ENCODE measurements at regions not wholly inside any gene's neighbourhood (a gene's known extent, or its start where the extent isn't known, plus 50 kb on each side); places are given as distances from the start of the nearest gene placed in this dataset.
"Not testable (repeated sequence)": the region's sequence is repeated elsewhere in the genome, so short reads cannot be mapped to it uniquely, and the experiment has no call there.

DNA sequence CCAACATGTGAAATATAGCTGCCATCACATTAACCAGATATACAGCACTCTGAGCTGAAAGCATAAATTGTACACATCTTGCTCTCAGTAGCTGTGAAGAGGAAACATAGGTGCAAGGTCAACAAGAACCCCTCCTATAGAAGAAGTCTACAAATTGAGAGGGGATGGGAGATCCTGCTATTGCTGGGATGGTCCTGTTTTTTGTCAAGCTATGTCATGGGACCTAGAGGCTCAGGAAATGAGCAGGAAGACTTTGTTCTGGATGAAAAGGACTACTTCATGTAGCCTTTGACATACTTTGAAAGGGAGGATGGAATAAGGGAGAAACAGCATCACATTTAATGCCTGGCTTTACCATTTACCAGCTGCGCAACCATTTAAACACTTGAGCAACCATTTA lies 688.8 kb downstream of the TTLL7 start:
- not testable (repeated sequence) for H4K91ac ChIP-seq (ENCODE audit: low read depth, low read length, poor library complexity); H3K4ac ChIP-seq (ENCODE audit: low read length); H3K27ac ChIP-seq (replicated peaks; ENCODE audit: low read length); H3K9ac ChIP-seq (ENCODE audit: low read depth, low read length, poor library complexity); H3K36me3 ChIP-seq (replicated peaks in 1 of 2; ENCODE audit: control insufficient read depth in 2 of 2, insufficient read depth in 2 of 2, low read length in 2 of 2); H2BK5ac ChIP-seq (ENCODE audit: low read length); H3K14ac ChIP-seq (ENCODE audit: low read length); H3K79me1 ChIP-seq (ENCODE audit: low read depth, low read length); H3K18ac ChIP-seq (ENCODE audit: low read length); H2AFZ ChIP-seq (ENCODE audit: low read length); H3K4me1 ChIP-seq (ENCODE audit: control insufficient read depth in 2 of 2, insufficient read depth in 1 of 2, low read depth in 1 of 2, low read length in 2 of 2); H3K27me3 ChIP-seq (ENCODE audit: control insufficient read depth in 3 of 3, insufficient read depth in 3 of 3, low read depth in 1 of 3, low read length in 3 of 3); H2BK120ac ChIP-seq (ENCODE audit: low read depth, low read length); H2BK15ac ChIP-seq (ENCODE audit: low read length); H3K4me3 ChIP-seq (ENCODE audit: low read length in 2 of 2); H3K4me2 ChIP-seq (ENCODE audit: insufficient read depth, low read length, poor library complexity, severe bottlenecking); H2AK5ac ChIP-seq (ENCODE audit: low read depth, low read length); H3K23ac ChIP-seq (ENCODE audit: low read depth, low read length, poor library complexity); DNase-seq (ENCODE audit: low spot score); H3K9me3 ChIP-seq (replicated peaks in 1 of 2; ENCODE audit: control insufficient read depth in 2 of 2, insufficient read depth in 1 of 2, low read depth in 1 of 2, low read length in 2 of 2); H2BK12ac ChIP-seq (ENCODE audit: low read length); H4K8ac ChIP-seq (ENCODE audit: low read depth, low read length)
- whole genome bisulfite sequencing, 2 donors (ENCODE audit: extremely low coverage in 2 of 2, insufficient read length in 2 of 2, insufficient replicate concordance in 1 of 2): no CpG with 5 or more reads among the region's 1 CpG

DNA sequence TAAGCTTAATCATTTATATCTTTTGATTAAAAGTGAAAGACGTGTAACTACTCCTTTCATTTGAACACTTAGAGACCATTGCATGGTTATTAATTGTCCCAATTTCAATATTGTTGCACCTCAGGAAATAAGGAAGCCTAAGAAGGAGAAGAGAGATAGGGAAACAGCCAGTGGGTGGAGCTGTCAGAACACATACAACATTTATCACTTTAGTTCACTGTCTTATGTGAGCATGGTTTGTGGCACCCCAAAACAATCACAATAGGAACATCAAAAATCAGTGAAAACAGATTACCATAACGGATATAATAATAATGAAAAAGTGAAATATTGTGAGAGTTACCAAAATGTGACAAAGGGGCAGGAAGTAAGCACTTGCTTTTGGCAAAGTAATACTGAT lies 689.9 kb downstream of the TTLL7 start:
- WGBS, 2 donors (ENCODE audit: extremely low coverage in 2 of 2, insufficient read length in 2 of 2, insufficient replicate concordance in 1 of 2): no CpG with 5 or more reads among the region's 2 CpGs
- H3K4me2 ChIP-seq (ENCODE audit: insufficient read depth, low read length, poor library complexity, severe bottlenecking); H3K9ac ChIP-seq (ENCODE audit: low read depth, low read length, poor library complexity); H4K91ac ChIP-seq (ENCODE audit: low read depth, low read length, poor library complexity); H3K14ac ChIP-seq (ENCODE audit: low read length); H3K27ac ChIP-seq (replicated peaks; ENCODE audit: low read length); H2BK120ac ChIP-seq (ENCODE audit: low read depth, low read length); H2AK5ac ChIP-seq (ENCODE audit: low read depth, low read length); DNase-seq (ENCODE audit: low spot score); H3K4ac ChIP-seq (ENCODE audit: low read length); H3K4me1 ChIP-seq (ENCODE audit: control insufficient read depth in 2 of 2, insufficient read depth in 1 of 2, low read depth in 1 of 2, low read length in 2 of 2); H4K8ac ChIP-seq (ENCODE audit: low read depth, low read length); H2BK5ac ChIP-seq (ENCODE audit: low read length); H3K79me1 ChIP-seq (ENCODE audit: low read depth, low read length); H3K36me3 ChIP-seq (replicated peaks in 1 of 2; ENCODE audit: control insufficient read depth in 2 of 2, insufficient read depth in 2 of 2, low read length in 2 of 2); H2BK12ac ChIP-seq (ENCODE audit: low read length); H2BK15ac ChIP-seq (ENCODE audit: low read length); H3K9me3 ChIP-seq (replicated peaks in 1 of 2; ENCODE audit: control insufficient read depth in 2 of 2, insufficient read depth in 1 of 2, low read depth in 1 of 2, low read length in 2 of 2); H3K27me3 ChIP-seq (ENCODE audit: control insufficient read depth in 3 of 3, insufficient read depth in 3 of 3, low read depth in 1 of 3, low read length in 3 of 3); H2AFZ ChIP-seq (ENCODE audit: low read length); H3K18ac ChIP-seq (ENCODE audit: low read length); H3K4me3 ChIP-seq (ENCODE audit: low read length in 2 of 2); H3K23ac ChIP-seq (ENCODE audit: low read depth, low read length, poor library complexity): not testable (repeated sequence)

DNA sequence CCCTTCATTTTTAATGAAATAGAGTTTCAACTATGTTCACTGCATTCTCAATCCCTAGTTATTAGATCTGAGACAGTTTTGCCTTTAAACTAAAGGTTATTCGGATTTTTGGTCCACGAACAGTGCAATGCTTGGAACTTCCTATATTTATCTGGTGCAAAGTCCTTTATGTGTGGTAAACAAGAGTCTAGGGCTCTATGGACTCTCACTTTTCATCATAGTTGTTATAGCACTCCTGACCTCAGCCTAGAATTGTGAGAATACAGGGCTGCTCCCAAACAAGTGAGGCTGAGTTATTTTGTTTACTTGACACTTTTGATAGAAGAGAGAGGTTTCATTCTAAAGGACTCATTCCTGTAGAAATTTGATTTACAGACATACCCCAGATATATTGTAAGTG lies 692.1 kb downstream of the TTLL7 start:
- H3K4me1 ChIP-seq (ENCODE audit: control insufficient read depth in 2 of 2, insufficient read depth in 1 of 2, low read depth in 1 of 2, low read length in 2 of 2); H2BK12ac ChIP-seq (ENCODE audit: low read length); H3K14ac ChIP-seq (ENCODE audit: low read length); H3K23ac ChIP-seq (ENCODE audit: low read depth, low read length, poor library complexity); H3K18ac ChIP-seq (ENCODE audit: low read length); H3K79me1 ChIP-seq (ENCODE audit: low read depth, low read length); H4K8ac ChIP-seq (ENCODE audit: low read depth, low read length); H2BK15ac ChIP-seq (ENCODE audit: low read length); H3K27me3 ChIP-seq (ENCODE audit: control insufficient read depth in 3 of 3, insufficient read depth in 3 of 3, low read depth in 1 of 3, low read length in 3 of 3); H3K9me3 ChIP-seq (replicated peaks in 1 of 2; ENCODE audit: control insufficient read depth in 2 of 2, insufficient read depth in 1 of 2, low read depth in 1 of 2, low read length in 2 of 2); H3K9ac ChIP-seq (ENCODE audit: low read depth, low read length, poor library complexity); H3K36me3 ChIP-seq (replicated peaks in 1 of 2; ENCODE audit: control insufficient read depth in 2 of 2, insufficient read depth in 2 of 2, low read length in 2 of 2); H2AK5ac ChIP-seq (ENCODE audit: low read depth, low read length); DNase-seq (ENCODE audit: low spot score); H2BK5ac ChIP-seq (ENCODE audit: low read length); H3K4ac ChIP-seq (ENCODE audit: low read length); H2AFZ ChIP-seq (ENCODE audit: low read length); H2BK120ac ChIP-seq (ENCODE audit: low read depth, low read length); H3K4me2 ChIP-seq (ENCODE audit: insufficient read depth, low read length, poor library complexity, severe bottlenecking); H3K27ac ChIP-seq (replicated peaks; ENCODE audit: low read length); H4K91ac ChIP-seq (ENCODE audit: low read depth, low read length, poor library complexity); H3K4me3 ChIP-seq (ENCODE audit: low read length in 2 of 2): not testable (repeated sequence)
- no CpG with 5 or more reads among the region's 2 CpGs for WGBS, 2 donors (ENCODE audit: extremely low coverage in 2 of 2, insufficient read length in 2 of 2, insufficient replicate concordance in 1 of 2)

GRCh38 chr1:83295594-83295993 lies 703.3 kb downstream of the TTLL7 start:
- not testable (repeated sequence) for H3K23ac ChIP-seq (ENCODE audit: low read depth, low read length, poor library complexity)
- WGBS, 2 donors (ENCODE audit: extremely low coverage in 2 of 2, insufficient read length in 2 of 2, insufficient replicate concordance in 1 of 2): no CpG with 5 or more reads among the region's 1 CpG

More at GRCh38 chr1:83295594-83295993, 703.3 kb downstream of the TTLL7 start:
- not testable (repeated sequence) for H3K27ac ChIP-seq (replicated peaks; ENCODE audit: low read length); H3K14ac ChIP-seq (ENCODE audit: low read length); H3K4me3 ChIP-seq (ENCODE audit: low read length in 2 of 2); H2AK5ac ChIP-seq (ENCODE audit: low read depth, low read length); H2BK12ac ChIP-seq (ENCODE audit: low read length); H3K18ac ChIP-seq (ENCODE audit: low read length); DNase-seq (ENCODE audit: low spot score); H2BK5ac ChIP-seq (ENCODE audit: low read length); H3K79me1 ChIP-seq (ENCODE audit: low read depth, low read length); H3K4me1 ChIP-seq (ENCODE audit: control insufficient read depth in 2 of 2, insufficient read depth in 1 of 2, low read depth in 1 of 2, low read length in 2 of 2); H3K4ac ChIP-seq (ENCODE audit: low read length); H3K9ac ChIP-seq (ENCODE audit: low read depth, low read length, poor library complexity); H2AFZ ChIP-seq (ENCODE audit: low read length); H2BK120ac ChIP-seq (ENCODE audit: low read depth, low read length); H3K36me3 ChIP-seq (replicated peaks in 1 of 2; ENCODE audit: control insufficient read depth in 2 of 2, insufficient read depth in 2 of 2, low read length in 2 of 2); H4K8ac ChIP-seq (ENCODE audit: low read depth, low read length); H3K27me3 ChIP-seq (ENCODE audit: control insufficient read depth in 3 of 3, insufficient read depth in 3 of 3, low read depth in 1 of 3, low read length in 3 of 3); H3K9me3 ChIP-seq (replicated peaks in 1 of 2; ENCODE audit: control insufficient read depth in 2 of 2, insufficient read depth in 1 of 2, low read depth in 1 of 2, low read length in 2 of 2); H2BK15ac ChIP-seq (ENCODE audit: low read length); H4K91ac ChIP-seq (ENCODE audit: low read depth, low read length, poor library complexity); H3K4me2 ChIP-seq (ENCODE audit: insufficient read depth, low read length, poor library complexity, severe bottlenecking)
